ENCODE measurements at regions not wholly inside any gene's neighbourhood (a gene's known extent, or its start where the extent isn't known, plus 50 kb on each side); places are given as distances from the start of the nearest gene placed in this dataset.
"Not testable (repeated sequence)": the region's sequence is repeated elsewhere in the genome, so short reads cannot be mapped to it uniquely, and the experiment has no call there.

DNA sequence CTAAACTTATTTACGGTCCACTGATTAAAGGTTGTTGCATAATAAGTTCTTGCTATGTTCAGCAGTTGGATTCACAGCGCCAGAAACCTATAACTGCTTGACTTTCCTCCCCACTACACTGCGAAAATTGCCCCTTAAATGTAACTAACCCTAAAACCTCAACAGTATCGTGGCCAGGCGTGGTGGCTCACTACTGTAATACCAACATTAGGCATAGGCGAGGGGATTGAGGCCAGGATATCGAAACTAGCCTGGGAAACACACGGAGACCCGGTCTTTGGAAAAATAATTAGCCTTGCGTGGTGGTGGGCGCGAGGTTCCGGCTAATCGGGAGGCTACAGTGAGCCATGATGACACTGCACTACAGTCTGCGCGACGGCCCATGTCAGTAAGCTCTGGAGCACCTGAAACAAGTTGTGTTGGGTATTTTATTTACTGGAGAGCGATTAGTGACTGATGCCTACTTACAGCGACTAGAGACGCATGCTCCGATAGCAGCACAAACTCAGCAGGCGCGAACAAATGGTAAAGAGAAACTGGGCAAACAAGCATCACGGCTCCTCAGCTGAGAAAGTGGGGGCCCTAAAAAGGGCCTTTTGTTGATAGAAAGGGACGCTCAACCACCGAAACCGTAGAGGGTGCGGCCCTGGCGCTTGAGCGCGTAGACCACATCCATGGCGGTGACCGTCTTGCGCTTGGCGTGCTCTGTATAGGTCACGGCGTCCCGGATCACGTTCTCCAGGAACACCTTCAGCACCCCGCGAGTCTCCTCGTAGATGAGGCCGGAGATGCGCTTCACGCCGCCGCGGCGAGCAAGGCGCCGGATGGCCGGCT, 81.4 kb downstream of the OR2B2 start (continued):
- TF ChIP-seq BRD4 (CRISPR knock-in tag; IDR thresholded peaks at IDR 0.05) (0 out of 2 replicates have a peak, but pooled peaks have one; percentile 34), RXRA (CRISPR knock-in tag; IDR thresholded peaks at IDR 0.05) (peak; percentile 59; the same call in 1 of the 2 replicates), HDAC1 (CRISPR knock-in tag; IDR thresholded peaks at IDR 0.05) (peak; percentile 56), SALL1 (CRISPR knock-in tag; IDR thresholded peaks at IDR 0.05) (peak; percentile 37), ZNF350 (CRISPR knock-in tag; IDR thresholded peaks at IDR 0.05; ENCODE audit: borderline replicate concordance, low read depth) (peak; percentile 27; the same call in 1 of the 2 replicates), ZNF891 (CRISPR knock-in tag; IDR thresholded peaks at IDR 0.05) (peak; percentile 18; the same call in 1 of the 2 replicates), CEBPG (CRISPR knock-in tag; IDR thresholded peaks at IDR 0.05) (peak; percentile 41; the same call in 1 of the 2 replicates), FOXP1 (CRISPR knock-in tag; IDR thresholded peaks at IDR 0.05) (peak; percentile 3; the same call in 1 of the 2 replicates), ZFP36L1 (CRISPR knock-in tag; IDR thresholded peaks at IDR 0.05) (0 out of 2 replicates have a peak, but pooled peaks have one; percentile 59), ZNF124 (CRISPR knock-in tag; IDR thresholded peaks at IDR 0.05) (0 out of 2 replicates have a peak, but pooled peaks have one; percentile 26), ISL2 (CRISPR knock-in tag; IDR thresholded peaks at IDR 0.05) (peak; percentile 25; the same call in 1 of the 2 replicates), HOXA5 (CRISPR knock-in tag; IDR thresholded peaks at IDR 0.05) (peak; percentile 37; the same call in 1 of the 2 replicates), ZFAT (CRISPR knock-in tag; conservative IDR thresholded peaks at IDR 0.05) (0 out of 2 replicates have a peak, but pooled peaks have one; percentile 83), ISX (CRISPR knock-in tag; conservative IDR thresholded peaks at IDR 0.05) (peak; percentile 70; the same call in 1 of the 2 replicates), YEATS4 (CRISPR knock-in tag; IDR thresholded peaks at IDR 0.05; ENCODE audit: borderline replicate concordance) (peak; percentile 48; the same call in 1 of the 2 replicates), TP53 (CRISPR knock-in tag; conservative IDR thresholded peaks at IDR 0.05) (0 out of 2 replicates have a peak, but pooled peaks have one; percentile 58), ZC3H13 (CRISPR knock-in tag; IDR thresholded peaks at IDR 0.05) (peak; percentile 76), HNF4A (CRISPR knock-in tag; IDR thresholded peaks at IDR 0.05) (0 out of 2 replicates have a peak, but pooled peaks have one; percentile 6), PHF8 (CRISPR knock-in tag; IDR thresholded peaks at IDR 0.05) (peak; percentile 59), HOXA3 (CRISPR knock-in tag; IDR thresholded peaks at IDR 0.05) (peak; percentile 58; the same call in 1 of the 2 replicates), ZNF256 (CRISPR knock-in tag; conservative IDR thresholded peaks at IDR 0.05) (0 out of 2 replicates have a peak, but pooled peaks have one; percentile 42), ZBTB7B (CRISPR knock-in tag; IDR thresholded peaks at IDR 0.05) (peak; percentile 9; the same call in 1 of the 2 replicates)
- TF ChIP-seq FOXP1 (IDR thresholded peaks at IDR 0.05) = not testable (repeated sequence)
- TF ChIP-seq, protein P1, sequence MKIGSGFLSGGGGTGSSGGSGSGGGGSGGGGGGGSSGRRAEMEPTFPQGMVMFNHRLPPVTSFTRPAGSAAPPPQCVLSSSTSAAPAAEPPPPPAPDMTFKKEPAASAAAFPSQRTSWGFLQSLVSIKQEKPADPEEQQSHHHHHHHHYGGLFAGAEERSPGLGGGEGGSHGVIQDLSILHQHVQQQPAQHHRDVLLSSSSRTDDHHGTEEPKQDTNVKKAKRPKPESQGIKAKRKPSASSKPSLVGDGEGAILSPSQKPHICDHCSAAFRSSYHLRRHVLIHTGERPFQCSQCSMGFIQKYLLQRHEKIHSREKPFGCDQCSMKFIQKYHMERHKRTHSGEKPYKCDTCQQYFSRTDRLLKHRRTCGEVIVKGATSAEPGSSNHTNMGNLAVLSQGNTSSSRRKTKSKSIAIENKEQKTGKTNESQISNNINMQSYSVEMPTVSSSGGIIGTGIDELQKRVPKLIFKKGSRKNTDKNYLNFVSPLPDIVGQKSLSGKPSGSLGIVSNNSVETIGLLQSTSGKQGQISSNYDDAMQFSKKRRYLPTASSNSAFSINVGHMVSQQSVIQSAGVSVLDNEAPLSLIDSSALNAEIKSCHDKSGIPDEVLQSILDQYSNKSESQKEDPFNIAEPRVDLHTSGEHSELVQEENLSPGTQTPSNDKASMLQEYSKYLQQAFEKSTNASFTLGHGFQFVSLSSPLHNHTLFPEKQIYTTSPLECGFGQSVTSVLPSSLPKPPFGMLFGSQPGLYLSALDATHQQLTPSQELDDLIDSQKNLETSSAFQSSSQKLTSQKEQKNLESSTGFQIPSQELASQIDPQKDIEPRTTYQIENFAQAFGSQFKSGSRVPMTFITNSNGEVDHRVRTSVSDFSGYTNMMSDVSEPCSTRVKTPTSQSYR (CRISPR knock-in tag; IDR thresholded peaks at IDR 0.05; ENCODE audit: borderline replicate concordance) = 0 out of 2 replicates have a peak, but pooled peaks have one; percentile 9
- TF ChIP-seq, protein P2, sequence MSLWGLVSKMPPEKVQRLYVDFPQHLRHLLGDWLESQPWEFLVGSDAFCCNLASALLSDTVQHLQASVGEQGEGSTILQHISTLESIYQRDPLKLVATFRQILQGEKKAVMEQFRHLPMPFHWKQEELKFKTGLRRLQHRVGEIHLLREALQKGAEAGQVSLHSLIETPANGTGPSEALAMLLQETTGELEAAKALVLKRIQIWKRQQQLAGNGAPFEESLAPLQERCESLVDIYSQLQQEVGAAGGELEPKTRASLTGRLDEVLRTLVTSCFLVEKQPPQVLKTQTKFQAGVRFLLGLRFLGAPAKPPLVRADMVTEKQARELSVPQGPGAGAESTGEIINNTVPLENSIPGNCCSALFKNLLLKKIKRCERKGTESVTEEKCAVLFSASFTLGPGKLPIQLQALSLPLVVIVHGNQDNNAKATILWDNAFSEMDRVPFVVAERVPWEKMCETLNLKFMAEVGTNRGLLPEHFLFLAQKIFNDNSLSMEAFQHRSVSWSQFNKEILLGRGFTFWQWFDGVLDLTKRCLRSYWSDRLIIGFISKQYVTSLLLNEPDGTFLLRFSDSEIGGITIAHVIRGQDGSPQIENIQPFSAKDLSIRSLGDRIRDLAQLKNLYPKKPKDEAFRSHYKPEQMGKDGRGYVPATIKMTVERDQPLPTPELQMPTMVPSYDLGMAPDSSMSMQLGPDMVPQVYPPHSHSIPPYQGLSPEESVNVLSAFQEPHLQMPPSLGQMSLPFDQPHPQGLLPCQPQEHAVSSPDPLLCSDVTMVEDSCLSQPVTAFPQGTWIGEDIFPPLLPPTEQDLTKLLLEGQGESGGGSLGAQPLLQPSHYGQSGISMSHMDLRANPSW (CRISPR knock-in tag; IDR thresholded peaks at IDR 0.05; ENCODE audit: borderline replicate concordance) = peak; percentile 45; the same call in 1 of the 2 replicates

All from HepG2 (cell line).